Vagina (tissue), 2 donors: ENCODE measurements at regions not wholly inside any gene's neighbourhood (a gene's known extent, or its start where the extent isn't known, plus 50 kb on each side); places are given as distances from the start of the nearest gene placed in this dataset.

Experiments
- POLR2A ChIP-seq, 2 donors: fragments of 450-650 bp; IDR thresholded peaks; one replicate each; pipeline ENCODE4 v1.6.1; 2017; ENCODE audit warnings: antibody characterized with exemption in 2 of 2, mild to moderate bottlenecking in 2 of 2, moderate library complexity in 2 of 2
- POLR2AphosphoS5 ChIP-seq, 2 donors: sonication (generic); formaldehyde crosslinking; IDR thresholded peaks; one replicate each; pipeline ENCODE4 v1.9.0; 2017; ENCODE audit warnings: antibody characterized with exemption in 2 of 2, mild to moderate bottlenecking in 2 of 2, low read depth in 1 of 2; ENCODE audit not compliant: insufficient read depth in 1 of 2
- TF ChIP-seq, protein P1 (sequence below), 3 experiments: fragments of 450-650 bp in 2 of 3; fragments of 200-600 bp in 1 of 3; sonication (generic) in 1 of 3; IDR thresholded peaks; one replicate each; pipeline ENCODE4 v1.5.1; 2017 to 2019; ENCODE audit warnings: antibody characterized with exemption in 3 of 3, mild to moderate bottlenecking in 2 of 3, moderate library complexity in 2 of 3

DNA sequence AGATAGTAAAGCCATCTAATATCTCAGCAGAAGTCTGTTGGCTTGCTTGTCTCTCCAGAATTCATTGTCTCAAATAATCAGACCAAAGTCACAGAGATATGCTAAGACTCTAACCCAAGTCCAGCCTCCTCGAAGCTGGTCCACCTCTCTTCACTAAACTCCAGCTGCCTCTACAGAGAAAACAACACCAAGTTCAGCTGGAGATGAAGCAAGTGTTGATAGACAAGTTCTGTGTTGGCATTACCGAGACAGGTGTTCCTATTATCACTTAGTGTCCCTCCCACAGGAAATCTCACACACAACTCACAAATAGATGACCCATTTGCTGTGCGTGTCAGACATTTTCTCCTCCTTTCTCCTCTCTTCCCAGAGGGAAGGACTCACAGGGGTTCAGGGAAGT lies 164.4 kb upstream of the ANKFN1 start:
- TF ChIP-seq, protein P1, sequence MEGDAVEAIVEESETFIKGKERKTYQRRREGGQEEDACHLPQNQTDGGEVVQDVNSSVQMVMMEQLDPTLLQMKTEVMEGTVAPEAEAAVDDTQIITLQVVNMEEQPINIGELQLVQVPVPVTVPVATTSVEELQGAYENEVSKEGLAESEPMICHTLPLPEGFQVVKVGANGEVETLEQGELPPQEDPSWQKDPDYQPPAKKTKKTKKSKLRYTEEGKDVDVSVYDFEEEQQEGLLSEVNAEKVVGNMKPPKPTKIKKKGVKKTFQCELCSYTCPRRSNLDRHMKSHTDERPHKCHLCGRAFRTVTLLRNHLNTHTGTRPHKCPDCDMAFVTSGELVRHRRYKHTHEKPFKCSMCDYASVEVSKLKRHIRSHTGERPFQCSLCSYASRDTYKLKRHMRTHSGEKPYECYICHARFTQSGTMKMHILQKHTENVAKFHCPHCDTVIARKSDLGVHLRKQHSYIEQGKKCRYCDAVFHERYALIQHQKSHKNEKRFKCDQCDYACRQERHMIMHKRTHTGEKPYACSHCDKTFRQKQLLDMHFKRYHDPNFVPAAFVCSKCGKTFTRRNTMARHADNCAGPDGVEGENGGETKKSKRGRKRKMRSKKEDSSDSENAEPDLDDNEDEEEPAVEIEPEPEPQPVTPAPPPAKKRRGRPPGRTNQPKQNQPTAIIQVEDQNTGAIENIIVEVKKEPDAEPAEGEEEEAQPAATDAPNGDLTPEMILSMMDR (IDR thresholded peaks at IDR 0.05), result no peak
- TF ChIP-seq POLR2A (IDR thresholded peaks at IDR 0.05) (no peak), POLR2AphosphoS5 (IDR thresholded peaks at IDR 0.05; ENCODE audit: insufficient read depth in 1 of 2, low read depth in 1 of 2) (no peak)
